ENCODE measurements at regions not wholly inside any gene's neighbourhood (a gene's known extent, or its start where the extent isn't known, plus 50 kb on each side); places are given as distances from the start of the nearest gene placed in this dataset.

DNA sequence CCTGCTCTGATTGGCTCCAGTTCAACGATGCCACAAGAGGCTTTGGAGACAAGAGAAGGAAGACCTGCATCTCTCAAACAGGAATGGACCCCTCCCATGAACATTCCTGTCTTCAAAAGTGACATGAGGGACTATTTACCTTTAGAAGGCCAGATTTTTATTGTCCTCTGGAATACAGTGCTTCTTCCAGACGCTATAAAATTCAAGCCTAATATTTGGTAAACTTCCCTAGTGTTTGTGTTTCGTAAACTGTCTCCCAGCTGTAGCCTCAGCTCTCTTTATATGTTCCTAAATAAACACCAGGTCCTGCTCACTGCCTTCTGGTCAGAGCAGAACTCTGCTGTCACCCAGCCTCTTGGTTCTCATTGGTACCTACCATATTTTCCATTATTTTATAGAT, 157.8 kb downstream of the CCDC34 start:
- no peak for DNase-seq (ENCODE audit: extremely low read depth, low read depth)
- no peak overlapping the region for H3K4me3 ChIP-seq (replicated peaks; ENCODE audit: low read depth, low read length)

DNA sequence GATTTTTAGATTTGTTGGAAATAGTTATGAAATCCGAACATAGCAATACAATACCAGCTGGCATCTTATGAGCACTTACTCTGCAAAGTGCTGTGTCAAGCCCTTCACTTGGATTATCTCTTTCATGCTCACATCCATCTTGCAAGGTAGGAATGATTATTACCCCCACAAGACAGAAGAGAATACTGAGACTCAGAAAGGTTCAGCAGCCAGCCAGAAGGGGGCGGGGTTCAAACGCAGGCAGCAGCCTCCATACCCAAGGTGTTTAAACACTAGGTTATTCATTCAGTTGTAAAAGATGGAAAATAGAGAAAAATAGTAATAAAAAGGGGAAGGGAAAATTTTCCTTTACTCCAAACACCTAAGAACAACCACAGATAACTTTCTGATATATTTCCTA, 158.5 kb downstream of the CCDC34 start:
- no peak for DNase-seq (ENCODE audit: extremely low read depth, low read depth)
- TF ChIP-seq, protein P1, sequence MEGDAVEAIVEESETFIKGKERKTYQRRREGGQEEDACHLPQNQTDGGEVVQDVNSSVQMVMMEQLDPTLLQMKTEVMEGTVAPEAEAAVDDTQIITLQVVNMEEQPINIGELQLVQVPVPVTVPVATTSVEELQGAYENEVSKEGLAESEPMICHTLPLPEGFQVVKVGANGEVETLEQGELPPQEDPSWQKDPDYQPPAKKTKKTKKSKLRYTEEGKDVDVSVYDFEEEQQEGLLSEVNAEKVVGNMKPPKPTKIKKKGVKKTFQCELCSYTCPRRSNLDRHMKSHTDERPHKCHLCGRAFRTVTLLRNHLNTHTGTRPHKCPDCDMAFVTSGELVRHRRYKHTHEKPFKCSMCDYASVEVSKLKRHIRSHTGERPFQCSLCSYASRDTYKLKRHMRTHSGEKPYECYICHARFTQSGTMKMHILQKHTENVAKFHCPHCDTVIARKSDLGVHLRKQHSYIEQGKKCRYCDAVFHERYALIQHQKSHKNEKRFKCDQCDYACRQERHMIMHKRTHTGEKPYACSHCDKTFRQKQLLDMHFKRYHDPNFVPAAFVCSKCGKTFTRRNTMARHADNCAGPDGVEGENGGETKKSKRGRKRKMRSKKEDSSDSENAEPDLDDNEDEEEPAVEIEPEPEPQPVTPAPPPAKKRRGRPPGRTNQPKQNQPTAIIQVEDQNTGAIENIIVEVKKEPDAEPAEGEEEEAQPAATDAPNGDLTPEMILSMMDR (IDR thresholded peaks at IDR 0.05; ENCODE audit: low read depth, low read length, missing control alignments): peak; percentile 22
- no peak overlapping the region for H3K4me3 ChIP-seq (replicated peaks; ENCODE audit: low read depth, low read length)

More for the DNA sequence above, 157.8 kb downstream of the CCDC34 start:
- TF ChIP-seq, protein P1 (IDR thresholded peaks at IDR 0.05; ENCODE audit: low read depth, low read length, missing control alignments): no peak

DNA sequence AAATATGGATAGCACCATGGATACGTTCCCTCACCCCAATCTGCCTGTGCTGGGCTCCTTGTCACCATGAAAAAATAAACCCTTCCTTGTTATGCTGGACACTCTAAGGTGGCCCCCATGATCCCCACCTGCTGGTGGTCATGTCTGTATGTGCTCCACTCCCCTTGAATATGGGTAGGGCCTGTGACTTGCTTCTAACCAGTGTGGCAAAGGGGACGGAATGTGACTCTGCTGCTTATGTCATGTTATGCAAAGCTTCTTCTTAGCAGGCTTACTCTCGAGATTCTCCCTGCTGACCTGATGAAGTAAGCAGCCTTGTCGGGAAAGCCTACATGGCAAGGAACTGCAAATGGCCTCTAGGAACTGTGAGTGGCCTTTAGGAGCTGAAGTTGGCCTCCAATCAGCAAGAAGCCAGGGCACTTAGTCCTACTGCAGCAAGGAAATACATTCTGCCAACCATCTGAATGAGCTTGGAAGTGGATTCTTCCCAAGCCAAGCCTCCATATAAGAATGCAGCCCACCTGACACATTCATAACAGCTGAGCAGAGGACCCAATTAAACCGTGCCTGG, 159.9 kb downstream of the CCDC34 start:
- DNase-seq (ENCODE audit: extremely low read depth, low read depth): no peak
- TF ChIP-seq, protein P1 (IDR thresholded peaks at IDR 0.05; ENCODE audit: low read depth, low read length, missing control alignments): no peak
- H3K4me3 ChIP-seq (replicated peaks; ENCODE audit: low read depth, low read length): no peak overlapping the region

DNA sequence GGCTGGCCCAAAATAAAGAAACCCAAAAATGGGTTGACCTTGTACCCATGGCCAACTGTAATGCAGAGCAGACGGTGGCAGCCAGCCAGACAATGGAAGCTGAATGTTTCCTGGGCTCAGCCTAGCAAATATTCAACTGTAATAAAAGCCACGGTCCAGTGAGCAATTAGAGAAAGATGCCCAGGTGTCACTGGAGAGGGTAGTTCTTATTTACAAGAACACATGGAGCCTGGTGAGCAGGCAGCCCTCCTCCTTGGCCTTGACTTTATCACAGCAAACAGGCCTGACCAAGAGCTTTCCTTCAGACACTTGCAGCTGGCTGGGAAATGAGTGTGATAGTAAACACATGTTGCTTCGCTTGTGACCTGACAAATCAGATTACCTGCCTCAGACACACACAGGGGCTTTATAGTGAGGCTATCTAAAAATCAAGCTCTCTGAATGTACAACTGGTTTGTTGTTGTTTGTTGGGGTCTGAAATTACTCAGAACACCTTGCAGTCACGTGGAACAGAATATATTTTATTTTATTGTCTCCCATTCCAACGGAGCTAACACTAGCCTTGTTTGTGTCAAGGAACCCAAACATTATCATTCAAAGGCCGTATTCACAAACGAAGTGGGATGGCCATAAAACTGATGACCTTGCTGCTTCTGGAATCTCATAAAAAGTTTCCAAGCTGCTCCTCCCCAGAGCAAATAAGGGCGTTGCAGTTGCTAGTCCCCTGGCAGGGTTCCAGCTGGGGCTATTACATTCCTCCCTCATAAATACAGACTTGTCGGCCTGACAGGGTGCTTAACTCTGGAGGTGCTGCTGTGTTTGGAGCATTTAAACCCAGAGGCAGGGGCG, 161.1 kb downstream of the BBOX1 start:
- H3K4me3 ChIP-seq (replicated peaks; ENCODE audit: low read depth, low read length): no peak overlapping the region

DNA sequence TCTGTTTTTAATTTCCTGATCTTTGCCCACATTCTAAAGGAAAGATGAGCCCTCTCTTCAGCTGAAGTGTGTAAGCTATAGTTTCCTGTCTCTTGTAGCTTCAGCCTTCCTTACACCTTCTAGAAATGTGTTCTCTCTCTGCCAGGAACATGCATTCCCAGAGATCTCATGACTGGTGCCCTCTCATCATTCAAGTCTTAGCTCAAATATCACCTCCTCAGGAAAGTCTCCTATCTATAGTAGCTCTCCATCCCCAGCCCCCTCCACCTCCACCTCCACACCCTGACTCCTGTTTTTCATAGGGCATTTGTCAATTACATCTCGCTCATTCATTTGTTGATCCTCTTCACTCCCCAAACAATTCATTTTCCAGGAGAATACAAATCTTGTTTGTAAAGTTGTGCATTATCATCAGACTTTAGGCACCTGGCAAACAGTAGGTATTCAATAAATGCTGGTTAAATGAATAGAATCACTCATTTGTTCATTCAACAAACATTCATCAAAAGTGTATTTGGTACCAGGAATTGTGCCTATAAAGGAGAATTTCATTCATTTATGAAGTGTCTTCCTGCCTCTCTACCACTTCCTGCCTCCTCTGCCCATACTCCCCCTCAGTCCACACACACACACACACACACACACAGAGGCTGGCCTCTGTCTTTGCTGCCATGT, 160.3 kb downstream of the BBOX1 start:
- no peak overlapping the region for H3K4me3 ChIP-seq (replicated peaks; ENCODE audit: low read depth, low read length)
- no peak for DNase-seq (ENCODE audit: extremely low read depth, low read depth)
- TF ChIP-seq, protein P1 (IDR thresholded peaks at IDR 0.05; ENCODE audit: low read depth, low read length, missing control alignments): no peak

More for the DNA sequence above, 161.1 kb downstream of the BBOX1 start:
- TF ChIP-seq, protein P1 (IDR thresholded peaks at IDR 0.05; ENCODE audit: low read depth, low read length, missing control alignments): no peak
- DNase-seq (ENCODE audit: extremely low read depth, low read depth): peak; percentile 89

DNA sequence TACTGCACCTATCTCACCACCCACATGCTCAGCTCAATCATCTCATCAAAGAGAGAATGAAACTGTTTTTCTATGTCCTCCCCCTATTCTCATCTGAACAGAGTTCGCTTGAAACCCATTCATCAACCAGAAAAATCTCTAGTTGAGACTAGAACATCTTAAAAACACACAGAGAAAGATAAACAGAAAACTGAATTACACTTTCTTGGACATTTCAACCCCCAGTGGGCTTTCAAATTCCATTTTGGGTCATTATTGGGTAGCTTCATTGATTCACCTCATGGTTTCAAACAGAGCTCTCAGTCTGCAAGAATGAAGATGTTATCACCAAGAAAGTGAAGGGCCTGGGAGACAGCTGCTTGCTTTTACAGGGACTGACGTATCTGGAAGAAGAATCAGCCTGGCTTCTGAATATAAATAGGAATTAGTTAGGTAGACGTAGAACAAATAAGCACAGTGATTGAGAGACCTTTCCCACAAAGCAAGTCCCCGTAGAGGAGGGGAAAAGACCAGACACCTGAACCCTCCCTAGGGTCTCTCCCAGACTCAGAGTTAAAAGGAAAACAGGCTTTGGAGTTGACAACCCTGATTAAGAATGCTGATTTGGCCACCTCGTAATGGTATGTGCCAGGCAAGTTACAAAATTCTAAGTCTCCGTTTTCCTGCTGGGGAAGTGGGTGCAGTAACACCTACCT, 155.7 kb downstream of the BBOX1 start:
- no peak overlapping the region for H3K4me3 ChIP-seq (replicated peaks; ENCODE audit: low read depth, low read length)
- TF ChIP-seq, protein P1 (IDR thresholded peaks at IDR 0.05; ENCODE audit: low read depth, low read length, missing control alignments): no peak
- DNase-seq (ENCODE audit: extremely low read depth, low read depth): no peak
